H1 (cell line): ENCODE measurements at regions not wholly inside any gene's neighbourhood (a gene's known extent, or its start where the extent isn't known, plus 50 kb on each side); places are given as distances from the start of the nearest gene placed in this dataset.

Source experiments
- CTCF ChIA-PET: fragments of 300-600 bp; sonication (Branson Sonifier 250); formaldehyde crosslinking; loops from one replicate; lab custom pipeline; 2021; ENCODE audit not compliant: partially characterized antibody; lab: Charles Lee
- POLR2A ChIA-PET: fragments of 300-600 bp; sonication (Branson Sonifier 250); formaldehyde crosslinking; loops from one replicate; lab custom pipeline; 2021; ENCODE audit warnings: inconsistent platforms; ENCODE audit not compliant: partially characterized antibody; lab: Charles Lee
- DNase-seq, 2 experiments: peaks; one replicate each; pipeline versions ENCODE4 v3.0.0 to v3.0.0-alpha.2; 2010 to 2022; ENCODE audit warnings: low spot score in 2 of 2, low read depth in 1 of 2, mixed read lengths in 1 of 2
- FAIRE-seq: peaks from 2 replicates; lab custom pipeline; 2011; peaks lifted over from hg19 to GRCh38; lab: Jason Lieb, UNC
- H2AFZ ChIP-seq: 2 replicates; pipeline ENCODE4 v1.8.1; 2012; ENCODE audit warnings: low read length, inconsistent platforms
- H2AK5ac ChIP-seq: 2 replicates; pipeline ENCODE4 v1.6.1; 2013; ENCODE audit warnings: low read depth, low read length
- H2BK120ac ChIP-seq: replicated peaks from 2 replicates; pipeline ENCODE3; 2013; ENCODE audit warnings: low read depth, low read length, inconsistent platforms
- H2BK12ac ChIP-seq: 2 replicates; pipeline ENCODE4 v1.6.1; 2013; ENCODE audit warnings: low read depth, low read length
- H2BK15ac ChIP-seq: 2 replicates; pipeline ENCODE4 v1.6.1; 2013; ENCODE audit warnings: low read length
- H2BK20ac ChIP-seq: 2 replicates; pipeline ENCODE4 v1.6.1; 2013; ENCODE audit warnings: low read length
- H2BK5ac ChIP-seq: 2 replicates; pipeline ENCODE4 v1.6.1; 2013; ENCODE audit warnings: low read depth, low read length
- H3K14ac ChIP-seq: 2 replicates; pipeline ENCODE4 v1.6.1; 2013; ENCODE audit warnings: inconsistent platforms; ENCODE audit not compliant: insufficient read length
- H3K18ac ChIP-seq: 2 replicates; pipeline ENCODE4 v1.6.1; 2013; ENCODE audit warnings: low read length; ENCODE audit errors: extremely low read depth
- H3K23ac ChIP-seq: 2 replicates; pipeline ENCODE4 v1.6.1; 2013; ENCODE audit warnings: inconsistent platforms; ENCODE audit not compliant: insufficient read length
- H3K23me2 ChIP-seq: 2 replicates; pipeline ENCODE4 v1.6.1; 2013; ENCODE audit warnings: low read depth, low read length
- H3K27ac ChIP-seq: 2 replicates; pipeline ENCODE4 v1.6.1; 2011; ENCODE audit warnings: low read depth, low read length, inconsistent platforms
- H3K27me3 ChIP-seq, 4 experiments: replicated peaks in 1 of 4; 1 replicate in 1 of 4; 2 replicates in 3 of 4; pipeline versions ENCODE4 v1.6.1 to v1.8.1; 2011 to 2013; ENCODE audit warnings: low read length in 3 of 4, mild to moderate bottlenecking in 3 of 4, inconsistent platforms in 2 of 4, mixed read lengths in 2 of 4, moderate library complexity in 1 of 4; ENCODE audit not compliant: control insufficient read depth in 3 of 4, insufficient read depth in 3 of 4; ENCODE audit errors: extremely low read depth in 1 of 4
- H3K36me3 ChIP-seq, 4 experiments: 2 replicates each; pipeline versions ENCODE4 v1.6.1 to v1.8.1; 2011 to 2013; ENCODE audit warnings: mild to moderate bottlenecking in 4 of 4, low read length in 3 of 4, moderate library complexity in 2 of 4, control low read depth in 1 of 4, inconsistent platforms in 1 of 4; ENCODE audit not compliant: insufficient read depth in 4 of 4, control insufficient read depth in 2 of 4
- H3K4ac ChIP-seq: replicated peaks from 2 replicates; pipeline ENCODE3; 2013; ENCODE audit warnings: low read length, low read depth, mixed read lengths, inconsistent platforms; ENCODE audit not compliant: insufficient read length
- H3K4me1 ChIP-seq, 4 experiments: replicated peaks in 1 of 4; 1 replicate in 1 of 4; 2 replicates in 3 of 4; pipeline versions ENCODE4 v1.6.1 to v1.8.1; 2011 to 2013; ENCODE audit warnings: low read length in 3 of 4, inconsistent platforms in 2 of 4, mixed read lengths in 1 of 4; ENCODE audit not compliant: insufficient read depth in 4 of 4, control insufficient read depth in 3 of 4
- H3K4me2 ChIP-seq, 2 experiments: 2 replicates each; pipeline versions ENCODE4 v1.6.1 to v1.8.1; 2011 to 2013; ENCODE audit warnings: low read depth in 2 of 2, low read length in 2 of 2, control low read depth in 1 of 2, inconsistent platforms in 1 of 2, mild to moderate bottlenecking in 1 of 2; ENCODE audit not compliant: insufficient read depth in 1 of 2
- H3K4me3 ChIP-seq, 4 experiments: fragments of 200-600, 300-600 bp in 1 of 4; sonication (generic), shearing (Covaris generic), sonication (Bioruptor Twin) in 1 of 4; 2 replicates each; pipeline versions ENCODE4 v1.5.1 to v1.8.1; 2011 to 2016; ENCODE audit warnings: low read length in 4 of 4, low read depth in 3 of 4, control low read depth in 2 of 4, inconsistent platforms in 2 of 4, mild to moderate bottlenecking in 2 of 4, mixed read lengths in 1 of 4, moderate library complexity in 1 of 4; ENCODE audit not compliant: insufficient read depth in 2 of 4; ENCODE audit errors: extremely low read depth in 1 of 4
- H3K56ac ChIP-seq: replicated peaks from 2 replicates; pipeline ENCODE3; 2013; ENCODE audit warnings: low read depth, mild to moderate bottlenecking, mixed read lengths, low read length, inconsistent platforms; ENCODE audit not compliant: insufficient read length
- H3K79me1 ChIP-seq: 2 replicates; pipeline ENCODE4 v1.6.1; 2013; ENCODE audit warnings: low read depth, low read length, control low read depth
- H3K79me2 ChIP-seq, 2 experiments: 2 replicates each; pipeline versions ENCODE4 v1.6.1 to v1.8.1; 2012 to 2013; ENCODE audit warnings: low read length in 2 of 2, mild to moderate bottlenecking in 2 of 2, inconsistent platforms in 1 of 2; ENCODE audit not compliant: insufficient read depth in 2 of 2, control insufficient read depth in 1 of 2
- H3K9ac ChIP-seq, 4 experiments: replicated peaks in 1 of 4; 1 replicate in 1 of 4; 2 replicates in 3 of 4; pipeline versions ENCODE4 v1.6.1 to v1.8.1; 2011 to 2013; ENCODE audit warnings: low read depth in 3 of 4, low read length in 3 of 4, control low read depth in 2 of 4, mild to moderate bottlenecking in 2 of 4, moderate library complexity in 2 of 4, inconsistent platforms in 1 of 4; ENCODE audit errors: extremely low read depth in 1 of 4
- H3K9me3 ChIP-seq, 2 experiments: 2 replicates each; pipeline versions ENCODE4 v1.6.1 to v1.8.1; 2012 to 2013; ENCODE audit warnings: mild to moderate bottlenecking in 2 of 2, moderate library complexity in 2 of 2, control low read depth in 1 of 2, inconsistent platforms in 1 of 2, low read depth in 1 of 2, low read length in 1 of 2, mixed read lengths in 1 of 2; ENCODE audit not compliant: insufficient read depth in 2 of 2
- H4K20me1 ChIP-seq, 2 experiments: replicated peaks in 1 of 2; 2 replicates each; pipeline versions ENCODE3 to v1.8.1; 2011 to 2013; ENCODE audit warnings: inconsistent platforms in 2 of 2, low read length in 2 of 2, mild to moderate bottlenecking in 1 of 2; ENCODE audit not compliant: insufficient read depth in 2 of 2, control insufficient read depth in 1 of 2
- H4K5ac ChIP-seq: 2 replicates; pipeline ENCODE4 v1.6.1; 2013; ENCODE audit warnings: low read length, low read depth, mixed read lengths, inconsistent platforms; ENCODE audit not compliant: insufficient read length
- H4K8ac ChIP-seq: 2 replicates; pipeline ENCODE4 v1.8.0; 2013; ENCODE audit warnings: mild to moderate bottlenecking, moderate library complexity, low read length, inconsistent platforms; ENCODE audit not compliant: insufficient read depth; ENCODE audit errors: extremely low read depth
- H4K91ac ChIP-seq: replicated peaks from 2 replicates; pipeline ENCODE3; 2013; ENCODE audit warnings: low read length, mixed read lengths, inconsistent platforms; ENCODE audit not compliant: insufficient read length
- CHD2 ChIP-seq: IDR thresholded peaks from 2 replicates; pipeline ENCODE4 v1.6.1; 2012; ENCODE audit warnings: low read length, improper control_type of control experiment
- CTBP2 ChIP-seq: IDR thresholded peaks from 2 replicates; pipeline ENCODE4 v1.7.0; 2011; ENCODE audit warnings: borderline replicate concordance, mild to moderate bottlenecking, moderate library complexity, mixed read lengths, low read length; ENCODE audit not compliant: insufficient read depth, insufficient read length
- KDM4A ChIP-seq: IDR thresholded peaks from one replicate; pipeline ENCODE4 v1.7.1; 2012; ENCODE audit warnings: low read depth, mild to moderate bottlenecking, moderate library complexity, low read length, inconsistent platforms; ENCODE audit not compliant: severe bottlenecking
- RNF2 ChIP-seq: fragments of 200-900, 300-1000 bp; sonication (generic); IDR thresholded peaks from 2 replicates; pipeline ENCODE4 v1.7.1; 2016; ENCODE audit warnings: borderline replicate concordance, low read depth, mild to moderate bottlenecking, antibody characterized with exemption, low read length; ENCODE audit not compliant: poor library complexity, severe bottlenecking; ENCODE audit errors: missing control alignments
- SIX5 ChIP-seq: IDR thresholded peaks from 2 replicates; pipeline ENCODE4 v1.6.1; 2011; ENCODE audit warnings: mild to moderate bottlenecking, low read depth, low read length
- SRF ChIP-seq: IDR thresholded peaks from 2 replicates; pipeline ENCODE4 v1.6.1; 2011; ENCODE audit warnings: mild to moderate bottlenecking, low read depth, low read length, moderate library complexity
- WGBS, 2 experiments: shearing (Covaris generic) in 1 of 2; methylation state at CpG; one replicate each; pipeline versions ENCODE4 v1.1.6 to v1.1.7; 2013 to 2015; ENCODE audit warnings: low lambda C conversion rate in 2 of 2, mixed read lengths in 2 of 2, inconsistent platforms in 1 of 2, low coverage in 1 of 2, missing lambda C conversion rate in 1 of 2; ENCODE audit not compliant: insufficient replicate concordance in 2 of 2, insufficient coverage in 1 of 2, insufficient read length in 1 of 2; ENCODE audit errors: extremely low coverage in 1 of 2, missing lambda C conversion rate in 1 of 2; 5-methylcytosine and 5-hydroxymethylcytosine counted together
- TF ChIP-seq, protein P1 (sequence below): IDR thresholded peaks from 2 replicates; pipeline ENCODE4 v1.6.1; 2011; ENCODE audit warnings: low read length, improper control_type of control experiment

DNA sequence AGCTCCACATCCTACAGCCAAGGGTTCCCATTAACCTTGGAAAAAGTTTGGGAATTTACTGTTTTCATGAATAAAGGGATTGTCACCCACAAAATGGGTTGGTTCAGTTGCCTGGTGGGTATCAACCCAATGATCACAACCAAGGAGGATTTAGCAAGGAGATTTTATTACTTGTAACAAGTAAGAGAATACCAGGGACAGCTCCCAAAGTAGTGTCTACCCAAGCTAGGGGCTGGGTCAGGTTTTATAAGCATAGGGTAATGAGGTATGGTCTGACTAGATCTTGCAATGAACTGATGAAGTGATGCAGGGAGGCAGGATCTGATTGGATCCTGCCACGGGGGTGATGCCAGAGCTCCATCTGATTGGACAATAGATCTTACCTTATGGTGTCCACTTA is 681.8 kb downstream of the SLC4A3 start:
- no peak overlapping the region for H2BK20ac ChIP-seq
- H3K36me3 ChIP-seq = no peaks in the 10 kb centered on the region
- no peak overlapping the region for H3K4me2 ChIP-seq
- H3K4ac ChIP-seq = no peak overlapping the region
- H4K5ac ChIP-seq = no peak overlapping the region
- 100% methylated on average over 1 of the region's 1 CpG; no CpG with 5 or more reads in 1 of the 2 experiments for WGBS, 2 experiments
- no peaks in the 10 kb centered on the region for H3K79me1 ChIP-seq
- no peak overlapping the region for H3K27ac ChIP-seq
- no peak for DNase-seq
- H3K79me2 ChIP-seq = no peaks in the 10 kb centered on the region
- no peak overlapping the region for H3K56ac ChIP-seq
- H2BK5ac ChIP-seq = no peak overlapping the region
- H3K9me3 ChIP-seq = no peaks in the 10 kb centered on the region
- H3K4me1 ChIP-seq = no peaks in the 10 kb centered on the region
- CTCF ChIA-PET = interaction anchor here (1.6 kb wide), 1 partner anchor 12 kb away, joined by 5 read pairs; no protein-coding TSS in a partner anchor
- H2AK5ac ChIP-seq = no peak overlapping the region
- H2AFZ ChIP-seq = no peak overlapping the region
- no peak overlapping the region for H3K18ac ChIP-seq
- POLR2A ChIA-PET = no interaction called here
- no peaks in the 10 kb centered on the region for H3K23me2 ChIP-seq
- H4K91ac ChIP-seq = no peak overlapping the region
- H3K27me3 ChIP-seq = no peaks in the 10 kb centered on the region
- H4K8ac ChIP-seq = no peak overlapping the region
- no peak overlapping the region for H2BK15ac ChIP-seq
- H2BK12ac ChIP-seq = no peak overlapping the region
- no peaks in the 10 kb centered on the region for H4K20me1 ChIP-seq
- no peak for FAIRE-seq
- H3K4me3 ChIP-seq = no peak overlapping the region
- H3K23ac ChIP-seq = no peak overlapping the region
- no peak overlapping the region for H3K9ac ChIP-seq
- H3K14ac ChIP-seq = no peak overlapping the region
- H2BK120ac ChIP-seq = no peak overlapping the region
- TF ChIP-seq CTBP2 (no peak), SRF (no peak), SIX5 (no peak), CHD2 (no peak), RNF2 (no peak), KDM4A (no peak)
- TF ChIP-seq, protein P1, sequence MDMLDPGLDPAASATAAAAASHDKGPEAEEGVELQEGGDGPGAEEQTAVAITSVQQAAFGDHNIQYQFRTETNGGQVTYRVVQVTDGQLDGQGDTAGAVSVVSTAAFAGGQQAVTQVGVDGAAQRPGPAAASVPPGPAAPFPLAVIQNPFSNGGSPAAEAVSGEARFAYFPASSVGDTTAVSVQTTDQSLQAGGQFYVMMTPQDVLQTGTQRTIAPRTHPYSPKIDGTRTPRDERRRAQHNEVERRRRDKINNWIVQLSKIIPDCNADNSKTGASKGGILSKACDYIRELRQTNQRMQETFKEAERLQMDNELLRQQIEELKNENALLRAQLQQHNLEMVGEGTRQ = no peak
